K562 (cell line): ENCODE measurements at regions not wholly inside any gene's neighbourhood (a gene's known extent, or its start where the extent isn't known, plus 50 kb on each side); places are given as distances from the start of the nearest gene placed in this dataset.

Source experiments
- ATAC-seq: fragments of 200-7000 bp; cut with Tn5 transposase; 3 replicates; pipeline ENCODE4 v1.9.1; 2020; ENCODE audit warnings: moderate library complexity
- BruUV-seq: library from RNA; stranded (reverse); fragments of 400-500 nt; replicated peaks from 2 replicates; lab custom pipeline; 2021; lab: Mats Ljungman, UMichigan
- CTCF ChIA-PET: fragments of 300-600 bp; formaldehyde crosslinking; extraction: SDS; loops from one replicate; lab custom pipeline; 2021; ENCODE audit warnings: low intra/inter-chr PET ratio; lab: Yijun Ruan, JAX
- POLR2A ChIA-PET: fragments of 300-600, 350-650 bp; sonication (Branson Sonifier 250); formaldehyde crosslinking; extraction: SDS; loops from one replicate; lab custom pipeline; 2021; ENCODE audit warnings: antibody characterized with exemption, inconsistent platforms; lab: Yijun Ruan, JAX
- DNase-seq, 4 experiments: peaks; one replicate each; pipeline versions ENCODE4 v3.0.0 to v3.0.0-alpha.2; 2011 to 2018; ENCODE audit warnings: low spot score in 3 of 4, mixed read lengths in 3 of 4; ENCODE audit errors: extremely low read depth in 1 of 4
- FAIRE-seq: peaks from 2 replicates; lab custom pipeline; 2011; peaks lifted over from hg19 to GRCh38; lab: Jason Lieb, UNC
- H2AFZ ChIP-seq: 2 replicates; pipeline ENCODE4 v1.6.0; 2011; ENCODE audit warnings: low read depth, low read length, control low read depth, inconsistent platforms
- H3K27ac ChIP-seq: fragments of 200-600 bp; 3 replicates; pipeline ENCODE4 v1.8.0; 2011; ENCODE audit warnings: low read depth, mild to moderate bottlenecking, control low read depth, inconsistent platforms, low read length, moderate library complexity, mixed read lengths; ENCODE audit errors: extremely low read depth
- H3K27me3 ChIP-seq, 2 experiments: fragments of 300-600 bp in 1 of 2; 2 replicates in 1 of 2; 3 replicates in 1 of 2; pipeline versions ENCODE4 v1.6.0 to v1.8.0; 2011; ENCODE audit warnings: inconsistent platforms in 2 of 2, low read length in 2 of 2, mild to moderate bottlenecking in 1 of 2, mixed read lengths in 1 of 2, moderate library complexity in 1 of 2; ENCODE audit not compliant: control insufficient read depth in 2 of 2, insufficient read depth in 2 of 2
- H3K36me3 ChIP-seq: fragments of 300-600 bp; 3 replicates; pipeline ENCODE4 v1.8.0; 2011; ENCODE audit warnings: mild to moderate bottlenecking, low read length, inconsistent platforms; ENCODE audit not compliant: control insufficient read depth, insufficient read depth
- H3K4me1 ChIP-seq, 2 experiments: fragments of 200-600 bp in 1 of 2; replicated peaks in 1 of 2; 2 replicates in 1 of 2; 3 replicates in 1 of 2; pipeline versions ENCODE4 v1.5.1 to v1.8.0; 2011; ENCODE audit warnings: inconsistent platforms in 2 of 2, low read length in 2 of 2, mild to moderate bottlenecking in 1 of 2, mixed read lengths in 1 of 2, moderate library complexity in 1 of 2; ENCODE audit not compliant: control insufficient read depth in 2 of 2, insufficient read depth in 2 of 2
- H3K4me2 ChIP-seq: 2 replicates; pipeline ENCODE4 v1.6.1; 2011; ENCODE audit warnings: low read length, control low read depth, inconsistent platforms, mixed read lengths; ENCODE audit not compliant: insufficient read depth
- H3K4me3 ChIP-seq: fragments of 200-600 bp; sonication (generic), shearing (Covaris generic); 2 replicates; pipeline ENCODE4 v1.5.1; 2016; ENCODE audit warnings: control low read depth, inconsistent platforms
- H3K79me2 ChIP-seq: fragments of 200-600 bp; 3 replicates; pipeline ENCODE4 v1.8.0; 2011; ENCODE audit warnings: low read length, inconsistent platforms; ENCODE audit not compliant: control insufficient read depth, insufficient read depth
- H3K9ac ChIP-seq, 2 experiments: 2 replicates each; pipeline versions ENCODE4 v1.6.0 to v1.6.1; 2011; ENCODE audit warnings: low read depth in 2 of 2, low read length in 2 of 2, control low read depth in 1 of 2, inconsistent platforms in 1 of 2, mild to moderate bottlenecking in 1 of 2, mixed read lengths in 1 of 2; ENCODE audit not compliant: insufficient read depth in 1 of 2
- H3K9me1 ChIP-seq: one replicate; pipeline ENCODE4 v1.6.0; 2011; ENCODE audit warnings: inconsistent platforms, mild to moderate bottlenecking, low read length, moderate library complexity; ENCODE audit not compliant: control insufficient read depth, insufficient read depth
- H3K9me3 ChIP-seq: replicated peaks from 2 replicates; pipeline ENCODE4 v1.5.1; 2011; ENCODE audit warnings: low read depth, low read length, inconsistent platforms; ENCODE audit not compliant: control insufficient read depth, insufficient read depth
- H4K20me1 ChIP-seq: replicated peaks from 2 replicates; pipeline ENCODE4 v1.6.1; 2011; ENCODE audit warnings: low read length, inconsistent platforms, mixed read lengths; ENCODE audit not compliant: control insufficient read depth, insufficient read depth
- CEBPG ChIP-seq, 3 experiments: fragments of 200-800 bp in 1 of 3; sonication (Bioruptor generic) in 1 of 3; sonication (generic) in 1 of 3; formaldehyde crosslinking in 1 of 3; IDR thresholded peaks in 2 of 3; conservative IDR thresholded peaks in 1 of 3; 2 replicates each; pipeline versions ENCODE4 v1.6.1 to v1.8.0; 2016 to 2022; ENCODE audit warnings: missing compliant biosample characterization in 2 of 3, missing genetic modification characterization in 2 of 3, mild to moderate bottlenecking in 1 of 3, missing genetic modification reagents in 1 of 3
- WGBS: fragments of 100-300 bp; shearing (Covaris generic); methylation state at CpG from one replicate; pipeline ENCODE4 v1.1.6; 2016; ENCODE audit warnings: low coverage, mixed read lengths; ENCODE audit not compliant: insufficient coverage; ENCODE audit errors: missing lambda C conversion rate; 5-methylcytosine and 5-hydroxymethylcytosine counted together
- in situ Hi-C: fragments of 300-500 bp; cut with MboI; formaldehyde crosslinking; loops from 4 replicates; pipeline ENCODE4 v1.15.0; 2018; ENCODE audit warnings: inconsistent platforms, mixed read lengths
- intact Hi-C: fragments of 100-400 bp; cut with micrococcal nuclease; formaldehyde crosslinking; loops from 2 replicates; pipeline ENCODE4 v1.14.2; 2022
- TF ChIP-seq, protein P1 (sequence below): fragments of 250-450 bp; sonication (Bioruptor Pico); IDR thresholded peaks from 2 replicates; pipeline ENCODE4 v1.8.0; 2022; ENCODE audit warnings: inconsistent platforms
- TF ChIP-seq, protein P2 (sequence below): sonication (generic); formaldehyde crosslinking; IDR thresholded peaks from 2 replicates; pipeline ENCODE4 v1.8.1; 2023; ENCODE audit warnings: missing genetic modification reagents, mild to moderate bottlenecking, borderline replicate concordance

DNA sequence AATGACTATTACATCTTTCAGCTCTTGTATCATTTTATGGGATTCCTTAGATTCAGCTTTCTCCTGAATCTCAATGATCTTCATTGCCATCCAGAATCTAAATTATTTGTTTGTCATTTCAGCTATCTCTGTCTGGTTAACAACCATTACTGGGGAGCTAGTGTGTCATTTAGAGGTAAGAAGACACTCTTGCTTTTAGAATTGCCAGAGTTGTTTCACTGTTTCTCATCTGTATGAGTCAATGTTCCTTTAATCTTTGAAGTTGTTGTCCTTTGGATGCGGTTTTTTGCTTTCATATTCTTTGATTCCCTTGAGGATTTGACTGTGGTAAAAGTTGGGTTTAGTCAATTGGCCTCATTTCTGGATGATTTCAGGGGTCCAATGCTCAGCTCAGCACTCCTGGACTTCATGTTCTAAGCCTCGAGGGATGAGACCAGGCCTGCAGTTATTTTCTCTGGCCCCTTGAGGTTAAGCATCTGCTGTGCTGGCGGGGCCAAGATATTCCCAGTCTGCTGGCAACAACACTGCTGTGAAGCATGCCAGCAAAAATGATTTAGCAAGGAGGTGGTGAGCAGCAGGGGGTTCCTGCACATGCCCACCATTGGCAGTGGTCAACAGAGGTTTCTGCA lies 102.4 kb upstream of the PCSK5 start:
- intact Hi-C loops = no loop called here
- H3K36me3 ChIP-seq = no peaks in the 10 kb centered on the region
- H4K20me1 ChIP-seq = no peaks in the 10 kb centered on the region
- BruUV-seq = no TSS peak
- no peaks in the 10 kb centered on the region for H3K79me2 ChIP-seq
- TF ChIP-seq, protein P1, sequence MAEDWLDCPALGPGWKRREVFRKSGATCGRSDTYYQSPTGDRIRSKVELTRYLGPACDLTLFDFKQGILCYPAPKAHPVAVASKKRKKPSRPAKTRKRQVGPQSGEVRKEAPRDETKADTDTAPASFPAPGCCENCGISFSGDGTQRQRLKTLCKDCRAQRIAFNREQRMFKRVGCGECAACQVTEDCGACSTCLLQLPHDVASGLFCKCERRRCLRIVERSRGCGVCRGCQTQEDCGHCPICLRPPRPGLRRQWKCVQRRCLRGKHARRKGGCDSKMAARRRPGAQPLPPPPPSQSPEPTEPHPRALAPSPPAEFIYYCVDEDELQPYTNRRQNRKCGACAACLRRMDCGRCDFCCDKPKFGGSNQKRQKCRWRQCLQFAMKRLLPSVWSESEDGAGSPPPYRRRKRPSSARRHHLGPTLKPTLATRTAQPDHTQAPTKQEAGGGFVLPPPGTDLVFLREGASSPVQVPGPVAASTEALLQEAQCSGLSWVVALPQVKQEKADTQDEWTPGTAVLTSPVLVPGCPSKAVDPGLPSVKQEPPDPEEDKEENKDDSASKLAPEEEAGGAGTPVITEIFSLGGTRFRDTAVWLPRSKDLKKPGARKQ (CRISPR knock-in tag) = no peak
- TF ChIP-seq, protein P2, sequence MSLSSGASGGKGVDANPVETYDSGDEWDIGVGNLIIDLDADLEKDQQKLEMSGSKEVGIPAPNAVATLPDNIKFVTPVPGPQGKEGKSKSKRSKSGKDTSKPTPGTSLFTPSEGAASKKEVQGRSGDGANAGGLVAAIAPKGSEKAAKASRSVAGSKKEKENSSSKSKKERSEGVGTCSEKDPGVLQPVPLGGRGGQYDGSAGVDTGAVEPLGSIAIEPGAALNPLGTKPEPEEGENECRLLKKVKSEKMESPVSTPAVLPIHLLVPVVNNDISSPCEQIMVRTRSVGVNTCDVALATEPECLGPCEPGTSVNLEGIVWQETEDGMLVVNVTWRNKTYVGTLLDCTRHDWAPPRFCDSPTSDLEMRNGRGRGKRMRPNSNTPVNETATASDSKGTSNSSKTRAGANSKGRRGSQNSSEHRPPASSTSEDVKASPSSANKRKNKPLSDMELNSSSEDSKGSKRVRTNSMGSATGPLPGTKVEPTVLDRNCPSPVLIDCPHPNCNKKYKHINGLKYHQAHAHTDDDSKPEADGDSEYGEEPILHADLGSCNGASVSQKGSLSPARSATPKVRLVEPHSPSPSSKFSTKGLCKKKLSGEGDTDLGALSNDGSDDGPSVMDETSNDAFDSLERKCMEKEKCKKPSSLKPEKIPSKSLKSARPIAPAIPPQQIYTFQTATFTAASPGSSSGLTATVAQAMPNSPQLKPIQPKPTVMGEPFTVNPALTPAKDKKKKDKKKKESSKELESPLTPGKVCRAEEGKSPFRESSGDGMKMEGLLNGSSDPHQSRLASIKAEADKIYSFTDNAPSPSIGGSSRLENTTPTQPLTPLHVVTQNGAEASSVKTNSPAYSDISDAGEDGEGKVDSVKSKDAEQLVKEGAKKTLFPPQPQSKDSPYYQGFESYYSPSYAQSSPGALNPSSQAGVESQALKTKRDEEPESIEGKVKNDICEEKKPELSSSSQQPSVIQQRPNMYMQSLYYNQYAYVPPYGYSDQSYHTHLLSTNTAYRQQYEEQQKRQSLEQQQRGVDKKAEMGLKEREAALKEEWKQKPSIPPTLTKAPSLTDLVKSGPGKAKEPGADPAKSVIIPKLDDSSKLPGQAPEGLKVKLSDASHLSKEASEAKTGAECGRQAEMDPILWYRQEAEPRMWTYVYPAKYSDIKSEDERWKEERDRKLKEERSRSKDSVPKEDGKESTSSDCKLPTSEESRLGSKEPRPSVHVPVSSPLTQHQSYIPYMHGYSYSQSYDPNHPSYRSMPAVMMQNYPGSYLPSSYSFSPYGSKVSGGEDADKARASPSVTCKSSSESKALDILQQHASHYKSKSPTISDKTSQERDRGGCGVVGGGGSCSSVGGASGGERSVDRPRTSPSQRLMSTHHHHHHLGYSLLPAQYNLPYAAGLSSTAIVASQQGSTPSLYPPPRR (CRISPR knock-in tag) = no peak
- TF ChIP-seq CEBPG (CRISPR knock-in tag; IDR thresholded peaks at IDR 0.05) (no peak), CEBPG (tag; conservative IDR thresholded peaks at IDR 0.05 in 1 of 2, IDR thresholded peaks at IDR 0.05 in 1 of 2) (no peak)
- ChIA-PET POLR2A (no interaction called here), CTCF (no interaction called here)
- H3K9ac ChIP-seq = no peak overlapping the region
- whole genome bisulfite sequencing = 0% methylated on average over 2 of the region's 3 CpGs
- H3K27ac ChIP-seq = no peak overlapping the region
- H3K9me3 ChIP-seq = no peaks in the 10 kb centered on the region
- no peaks in the 10 kb centered on the region for H3K4me1 ChIP-seq
- FAIRE-seq = no peak
- in situ Hi-C loops = no loop called here
- H2AFZ ChIP-seq = no peak overlapping the region
- no peak overlapping the region for H3K4me3 ChIP-seq
- H3K4me2 ChIP-seq = no peak overlapping the region
- no peaks in the 10 kb centered on the region for H3K27me3 ChIP-seq
- no peak for DNase-seq
- no peak for ATAC-seq
- H3K9me1 ChIP-seq = no peaks in the 10 kb centered on the region
